ENCODE measurements at regions not wholly inside any gene's neighbourhood (a gene's known extent, or its start where the extent isn't known, plus 50 kb on each side); places are given as distances from the start of the nearest gene placed in this dataset.

GRCh38 chrX:98331407-98331806, 1447.7 kb downstream of the RPA4 start:
- ATAC-seq (no peak), DNase-seq (no peak)
- intact Hi-C loops (cut with DNase I, micrococcal nuclease) = no loop called here
- Histone ChIP-seq H3K4me1 (ENCODE audit: low read depth) (no peaks in the 10 kb centered on the region), H3K9me3 (no peaks in the 10 kb centered on the region), H3K36me3 (ENCODE audit: low read depth) (no peaks in the 10 kb centered on the region), H3K4me3 (no peak overlapping the region)
- TF ChIP-seq CTCF (IDR thresholded peaks at IDR 0.05) = no peak

GRCh38 chrX:98338544-98338943, 1454.8 kb downstream of the RPA4 start:
- Histone ChIP-seq H3K9me3 (peaks cover 4% of the 10 kb centered on the region), H3K4me3 (no peak overlapping the region), H3K36me3 (ENCODE audit: low read depth) (no peaks in the 10 kb centered on the region), H3K4me1 (ENCODE audit: low read depth) (no peaks in the 10 kb centered on the region)
- no peak for TF ChIP-seq CTCF (IDR thresholded peaks at IDR 0.05)
- intact Hi-C loops (cut with DNase I, micrococcal nuclease) = no loop called here
- ATAC-seq (no peak), DNase-seq (no peak)

GRCh38 chrX:98350940-98351339, 1467.2 kb downstream of the RPA4 start:
- Histone ChIP-seq H3K36me3 (ENCODE audit: low read depth) (no peaks in the 10 kb centered on the region), H3K4me1 (ENCODE audit: low read depth) (no peaks in the 10 kb centered on the region), H3K4me3 (no peak overlapping the region), H3K9me3 (no peaks in the 10 kb centered on the region)
- DNase-seq = no peak
- ATAC-seq = no peak
- TF ChIP-seq CTCF (IDR thresholded peaks at IDR 0.05) = no peak
- intact Hi-C loops (cut with DNase I, micrococcal nuclease) = no loop called here

GRCh38 chrX:98357146-98357545, 1473.4 kb downstream of the RPA4 start:
- no peak for TF ChIP-seq CTCF (IDR thresholded peaks at IDR 0.05)
- no peaks in the 10 kb centered on the region for H3K4me1 ChIP-seq (ENCODE audit: low read depth)
- no peaks in the 10 kb centered on the region for H3K36me3 ChIP-seq (ENCODE audit: low read depth)
- no peaks in the 10 kb centered on the region for H3K9me3 ChIP-seq
- intact Hi-C loops (cut with DNase I, micrococcal nuclease) = no loop called here
- ATAC-seq = no peak
- no peak for DNase-seq
- H3K4me3 ChIP-seq = no peak overlapping the region

GRCh38 chrX:98362630-98363029, 1478.9 kb downstream of the RPA4 start:
- DNase-seq (no peak), ATAC-seq (no peak)
- intact Hi-C loops (cut with DNase I, micrococcal nuclease) = no loop called here
- Histone ChIP-seq H3K4me1 (ENCODE audit: low read depth) (no peaks in the 10 kb centered on the region), H3K9me3 (no peaks in the 10 kb centered on the region), H3K4me3 (no peak overlapping the region), H3K36me3 (ENCODE audit: low read depth) (no peaks in the 10 kb centered on the region)
- TF ChIP-seq CTCF (IDR thresholded peaks at IDR 0.05) = no peak

- intact Hi-C loops (cut with DNase I, micrococcal nuclease) = no loop called here
- Histone ChIP-seq H3K9me3 (no peaks in the 10 kb centered on the region), H3K4me1 (ENCODE audit: low read depth) (no peaks in the 10 kb centered on the region), H3K4me3 (no peak overlapping the region), H3K36me3 (ENCODE audit: low read depth) (no peaks in the 10 kb centered on the region)
- no peak for TF ChIP-seq CTCF (IDR thresholded peaks at IDR 0.05)
- ATAC-seq (no peak), DNase-seq (no peak)
These were observed 1488.3 kb downstream of the RPA4 start for GRCh38 chrX:98371994-98372393.
